A549 (cell line): ENCODE measurements at regions not wholly inside any gene's neighbourhood (a gene's known extent, or its start where the extent isn't known, plus 50 kb on each side); places are given as distances from the start of the nearest gene placed in this dataset.

Source experiments
- CHD2 ChIP-seq: fragments of 150-350 bp; IDR thresholded peaks from 2 replicates; pipeline ENCODE4 v1.6.1; 2014; ENCODE audit warnings: low read length; ENCODE audit not compliant: partially characterized antibody
- CTCF ChIP-seq: fragments of >200 bp; sonication (Bioruptor Twin); formaldehyde crosslinking; IDR thresholded peaks from 3 replicates; pipeline ENCODE4 v1.5.1; 2016
- HDAC2 ChIP-seq: fragments of 200-600 bp; sonication (generic); IDR thresholded peaks from 2 replicates; pipeline ENCODE4 v1.6.1; 2016
- JUN ChIP-seq, 2 experiments: fragments of >200 bp; sonication (Bioruptor Twin); formaldehyde crosslinking; IDR thresholded peaks; 2 replicates in 1 of 2; 3 replicates in 1 of 2; pipeline ENCODE4 v1.6.1; 2016 to 2017
- MAX ChIP-seq: IDR thresholded peaks from 2 replicates; pipeline ENCODE4 v1.6.1; 2012
- NFE2L2 ChIP-seq: fragments of 150-350 bp; conservative IDR thresholded peaks from 2 replicates; pipeline ENCODE4 v1.6.1; 2014; ENCODE audit warnings: low read length
- NR3C1 ChIP-seq: fragments of >200 bp; sonication (Bioruptor Twin); formaldehyde crosslinking; IDR thresholded peaks from 3 replicates; pipeline ENCODE4 v1.6.1; 2017
- POLR2A ChIP-seq: IDR thresholded peaks from 2 replicates; pipeline ENCODE4 v1.6.1; 2012; ENCODE audit warnings: mild to moderate bottlenecking, low read length
- REST ChIP-seq: fragments of 200-600 bp; sonication (generic); IDR thresholded peaks from 2 replicates; pipeline ENCODE4 v1.6.1; 2016; ENCODE audit warnings: antibody characterized with exemption, mild to moderate bottlenecking, moderate library complexity

GRCh38 chr18:73615506-73615905, 532.1 kb downstream of the FBXO15 start:
- TF ChIP-seq NR3C1 (no peak), CHD2 (no peak), REST (no peak), CTCF (no peak), POLR2A (no peak), NFE2L2 (no peak), HDAC2 (no peak), JUN (IDR thresholded peaks at IDR 0.05) (no peak), MAX (no peak)
